ENCODE measurements at regions not wholly inside any gene's neighbourhood (a gene's known extent, or its start where the extent isn't known, plus 50 kb on each side); places are given as distances from the start of the nearest gene placed in this dataset.

DNA sequence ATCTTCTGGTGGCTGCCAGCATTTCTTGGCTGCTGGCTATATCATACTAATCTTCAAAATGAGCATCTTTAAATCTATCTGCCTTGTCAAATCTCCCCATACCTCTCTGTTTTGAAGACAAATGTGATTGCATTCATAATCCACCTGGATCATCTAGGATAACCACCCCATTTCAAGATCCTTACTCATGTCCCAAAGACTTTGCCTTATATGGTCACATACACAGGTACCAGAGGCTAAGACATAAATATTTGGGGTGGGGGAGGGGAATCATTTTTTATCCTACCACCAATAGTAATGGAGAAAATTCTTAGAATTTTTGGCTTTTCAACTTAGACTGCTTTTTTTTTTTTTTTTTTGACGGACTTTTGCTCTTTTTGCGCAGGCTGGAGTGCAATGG, 970.8 kb downstream of the PLOD2 start:
- TF ChIP-seq CEBPB (IDR thresholded peaks at IDR 0.05), result no peak
- no peak for TF ChIP-seq EGR1 (IDR thresholded peaks at IDR 0.05)
- no peak for TF ChIP-seq TCF12 (IDR thresholded peaks at IDR 0.05; ENCODE audit: low read depth)
